ENCODE measurements at regions not wholly inside any gene's neighbourhood (a gene's known extent, or its start where the extent isn't known, plus 50 kb on each side); places are given as distances from the start of the nearest gene placed in this dataset.

- no peak for ATAC-seq
- POLR2A ChIA-PET = no interaction called here
- peaks cover 33% of the 10 kb centered on the region for H3K9me3 Mint-ChIP-seq
- no peaks in the 10 kb centered on the region; the same call in 1 of the 2 replicates for H3K27me3 Mint-ChIP-seq (ENCODE audit: low read depth)
- H3K4me3 Mint-ChIP-seq = no peak overlapping the region
- DNase-seq (ENCODE audit: low spot score) = no peak
- no peak overlapping the region for H3K27ac Mint-ChIP-seq
- TF ChIP-seq KAT7 (CRISPR knock-in tag; IDR thresholded peaks at IDR 0.05; ENCODE audit: borderline replicate concordance) (no peak), ZNF512 (CRISPR knock-in tag; IDR thresholded peaks at IDR 0.05; ENCODE audit: borderline replicate concordance) (no peak)
- peaks cover 6% of the 10 kb centered on the region for H3K4me1 Mint-ChIP-seq
- CTCF ChIA-PET = no interaction called here
- H3K36me3 Mint-ChIP-seq = peaks cover 6% of the 10 kb centered on the region
These were observed 79.7 kb upstream of the ELN start for GRCh38 chr7:73948287-73948686.

GRCh38 chr7:73952266-73952665 is 75.7 kb upstream of the ELN start:
- ChIA-PET CTCF (no interaction called here), POLR2A (no interaction called here)

GRCh38 chr7:73954181-73954580 is 73.8 kb upstream of the ELN start:
- ATAC-seq (no peak), DNase-seq (ENCODE audit: low spot score) (no peak)
- CTCF ChIA-PET = interaction anchor here (0.7 to 1.5 kb wide), 2 partner anchors 72 to 73 kb away, joined by 3 to 4 read pairs; no protein-coding TSS in a partner anchor
- Mint-ChIP-seq H3K4me3 (no peak overlapping the region), H3K36me3 (no peaks in the 10 kb centered on the region), H3K9me3 (peaks cover 2% of the 10 kb centered on the region), H3K4me1 (no peaks in the 10 kb centered on the region), H3K27me3 (ENCODE audit: low read depth) (no peaks in the 10 kb centered on the region; the same call in 1 of the 2 replicates), H3K27ac (no peak overlapping the region)
- POLR2A ChIA-PET = no interaction called here
- TF ChIP-seq ZNF416 (CRISPR knock-in tag; IDR thresholded peaks at IDR 0.05) = no peak
- no peak for TF ChIP-seq NR2C2 (CRISPR knock-in tag; IDR thresholded peaks at IDR 0.05)
- no peak for TF ChIP-seq NFYB (CRISPR knock-in tag; conservative IDR thresholded peaks at IDR 0.05; ENCODE audit: low read depth)
- TF ChIP-seq MLX (CRISPR knock-in tag; IDR thresholded peaks at IDR 0.05) = no peak
- no peak for TF ChIP-seq CREM (CRISPR knock-in tag; IDR thresholded peaks at IDR 0.05)
- no peak for TF ChIP-seq ZNF396 (CRISPR knock-in tag; IDR thresholded peaks at IDR 0.05; ENCODE audit: borderline replicate concordance)
- TF ChIP-seq OVOL2 (CRISPR knock-in tag; IDR thresholded peaks at IDR 0.05; ENCODE audit: borderline replicate concordance) = no peak
- no peak for TF ChIP-seq ZBTB21 (CRISPR knock-in tag; IDR thresholded peaks at IDR 0.05; ENCODE audit: borderline replicate concordance)
- TF ChIP-seq ZNF121 (CRISPR knock-in tag; IDR thresholded peaks at IDR 0.05) = no peak
- TF ChIP-seq FOXK1 (CRISPR knock-in tag; IDR thresholded peaks at IDR 0.05) = no peak
- no peak for TF ChIP-seq ZNF138 (CRISPR knock-in tag; conservative IDR thresholded peaks at IDR 0.05)
- TF ChIP-seq ESRRA (CRISPR knock-in tag; IDR thresholded peaks at IDR 0.05; ENCODE audit: borderline replicate concordance) = no peak

More at GRCh38 chr7:73952266-73952665, 75.7 kb upstream of the ELN start:
- no peak overlapping the region for H3K27ac Mint-ChIP-seq
- TF ChIP-seq FOXK1 (CRISPR knock-in tag; IDR thresholded peaks at IDR 0.05) = no peak
- TF ChIP-seq ATF1 (CRISPR knock-in tag; IDR thresholded peaks at IDR 0.05) = no peak
- TF ChIP-seq ZNF121 (CRISPR knock-in tag; IDR thresholded peaks at IDR 0.05) = no peak
- TF ChIP-seq USF2 (CRISPR knock-in tag; IDR thresholded peaks at IDR 0.05) = no peak
- TF ChIP-seq ZNF219 (CRISPR knock-in tag; IDR thresholded peaks at IDR 0.05; ENCODE audit: borderline replicate concordance) = no peak
- TF ChIP-seq ESRRA (CRISPR knock-in tag; IDR thresholded peaks at IDR 0.05; ENCODE audit: borderline replicate concordance) = no peak
- no peak for TF ChIP-seq NR2C2 (CRISPR knock-in tag; IDR thresholded peaks at IDR 0.05)
- TF ChIP-seq PRRX2 (CRISPR knock-in tag; IDR thresholded peaks at IDR 0.05) = no peak
- no peaks in the 10 kb centered on the region for H3K4me1 Mint-ChIP-seq
- no peak overlapping the region for H3K4me3 Mint-ChIP-seq
- peaks cover 16% of the 10 kb centered on the region for H3K9me3 Mint-ChIP-seq
- no peak for ATAC-seq
- H3K27me3 Mint-ChIP-seq (ENCODE audit: low read depth) = no peaks in the 10 kb centered on the region; the same call in 1 of the 2 replicates
- H3K36me3 Mint-ChIP-seq = no peaks in the 10 kb centered on the region
- no peak for DNase-seq (ENCODE audit: low spot score)

GRCh38 chr7:73954861-73955260 is 73.1 kb upstream of the ELN start:
- H3K9me3 Mint-ChIP-seq = no peaks in the 10 kb centered on the region
- H3K27ac Mint-ChIP-seq = no peak overlapping the region
- H3K4me3 Mint-ChIP-seq = no peak overlapping the region
- DNase-seq (ENCODE audit: low spot score) (no peak), ATAC-seq (no peak)
- H3K27me3 Mint-ChIP-seq (ENCODE audit: low read depth) = no peaks in the 10 kb centered on the region
- no peak for TF ChIP-seq TEAD1 (CRISPR knock-in tag; IDR thresholded peaks at IDR 0.05)
- no peaks in the 10 kb centered on the region for H3K36me3 Mint-ChIP-seq
- POLR2A ChIA-PET = no interaction called here
- H3K4me1 Mint-ChIP-seq = no peaks in the 10 kb centered on the region
- CTCF ChIA-PET = no interaction called here
